ENCODE measurements at regions not wholly inside any gene's neighbourhood (a gene's known extent, or its start where the extent isn't known, plus 50 kb on each side); places are given as distances from the start of the nearest gene placed in this dataset.

DNA sequence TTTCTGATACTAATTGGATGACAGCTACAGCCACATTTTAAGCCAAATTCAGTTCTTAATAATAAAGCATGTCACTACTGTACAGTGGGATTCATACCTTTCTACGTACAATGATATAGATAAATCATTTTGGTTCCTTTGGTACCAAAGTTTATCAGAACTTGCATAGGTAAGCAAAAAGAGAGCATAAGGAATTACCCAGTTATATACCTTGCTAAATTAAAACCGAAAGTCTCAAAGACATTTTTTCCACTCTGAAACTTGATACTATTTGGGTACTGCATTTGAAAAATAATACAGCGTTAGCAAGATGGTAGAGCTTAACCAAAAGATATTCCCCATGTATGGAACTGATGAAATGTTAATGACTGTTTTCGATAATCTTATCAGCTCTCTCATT lies 400.9 kb upstream of the ADGRL3 start:
- Histone ChIP-seq H3K4me1 (no peaks in the 10 kb centered on the region), H3K27ac (no peak overlapping the region), H3K36me3 (no peaks in the 10 kb centered on the region), H3K27me3 (no peaks in the 10 kb centered on the region), H3K9me3 (no peaks in the 10 kb centered on the region), H3K4me3 (no peak overlapping the region)
- TF ChIP-seq, protein P1, sequence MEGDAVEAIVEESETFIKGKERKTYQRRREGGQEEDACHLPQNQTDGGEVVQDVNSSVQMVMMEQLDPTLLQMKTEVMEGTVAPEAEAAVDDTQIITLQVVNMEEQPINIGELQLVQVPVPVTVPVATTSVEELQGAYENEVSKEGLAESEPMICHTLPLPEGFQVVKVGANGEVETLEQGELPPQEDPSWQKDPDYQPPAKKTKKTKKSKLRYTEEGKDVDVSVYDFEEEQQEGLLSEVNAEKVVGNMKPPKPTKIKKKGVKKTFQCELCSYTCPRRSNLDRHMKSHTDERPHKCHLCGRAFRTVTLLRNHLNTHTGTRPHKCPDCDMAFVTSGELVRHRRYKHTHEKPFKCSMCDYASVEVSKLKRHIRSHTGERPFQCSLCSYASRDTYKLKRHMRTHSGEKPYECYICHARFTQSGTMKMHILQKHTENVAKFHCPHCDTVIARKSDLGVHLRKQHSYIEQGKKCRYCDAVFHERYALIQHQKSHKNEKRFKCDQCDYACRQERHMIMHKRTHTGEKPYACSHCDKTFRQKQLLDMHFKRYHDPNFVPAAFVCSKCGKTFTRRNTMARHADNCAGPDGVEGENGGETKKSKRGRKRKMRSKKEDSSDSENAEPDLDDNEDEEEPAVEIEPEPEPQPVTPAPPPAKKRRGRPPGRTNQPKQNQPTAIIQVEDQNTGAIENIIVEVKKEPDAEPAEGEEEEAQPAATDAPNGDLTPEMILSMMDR (IDR thresholded peaks at IDR 0.05): no peak
- no peak for TF ChIP-seq POLR2A (IDR thresholded peaks at IDR 0.05)
- no peak for DNase-seq

DNA sequence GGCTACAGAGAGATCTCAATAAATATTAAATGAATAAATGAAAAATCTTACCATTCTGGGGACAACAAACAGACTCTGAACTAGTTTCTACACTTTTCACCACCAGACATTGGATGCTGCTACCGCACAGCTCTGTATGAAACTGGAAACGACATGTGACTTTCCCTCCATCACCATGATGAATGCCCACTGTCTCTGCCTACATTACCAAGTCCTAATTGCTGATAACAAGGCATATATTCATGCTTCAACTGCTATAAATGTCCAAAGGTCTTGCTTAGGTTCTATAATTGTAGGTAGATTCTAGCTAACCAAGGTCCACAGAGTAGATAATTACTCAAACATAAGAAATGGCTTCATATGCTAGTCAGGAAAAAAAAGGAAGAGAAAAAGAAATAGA lies 399.4 kb upstream of the ADGRL3 start:
- Histone ChIP-seq H3K4me1 (no peaks in the 10 kb centered on the region), H3K36me3 (no peaks in the 10 kb centered on the region), H3K27me3 (no peaks in the 10 kb centered on the region), H3K27ac (no peak overlapping the region), H3K4me3 (no peak overlapping the region), H3K9me3 (no peaks in the 10 kb centered on the region)
- TF ChIP-seq POLR2A (IDR thresholded peaks at IDR 0.05): no peak
- TF ChIP-seq, protein P1 (IDR thresholded peaks at IDR 0.05): no peak
- no peak for DNase-seq

DNA sequence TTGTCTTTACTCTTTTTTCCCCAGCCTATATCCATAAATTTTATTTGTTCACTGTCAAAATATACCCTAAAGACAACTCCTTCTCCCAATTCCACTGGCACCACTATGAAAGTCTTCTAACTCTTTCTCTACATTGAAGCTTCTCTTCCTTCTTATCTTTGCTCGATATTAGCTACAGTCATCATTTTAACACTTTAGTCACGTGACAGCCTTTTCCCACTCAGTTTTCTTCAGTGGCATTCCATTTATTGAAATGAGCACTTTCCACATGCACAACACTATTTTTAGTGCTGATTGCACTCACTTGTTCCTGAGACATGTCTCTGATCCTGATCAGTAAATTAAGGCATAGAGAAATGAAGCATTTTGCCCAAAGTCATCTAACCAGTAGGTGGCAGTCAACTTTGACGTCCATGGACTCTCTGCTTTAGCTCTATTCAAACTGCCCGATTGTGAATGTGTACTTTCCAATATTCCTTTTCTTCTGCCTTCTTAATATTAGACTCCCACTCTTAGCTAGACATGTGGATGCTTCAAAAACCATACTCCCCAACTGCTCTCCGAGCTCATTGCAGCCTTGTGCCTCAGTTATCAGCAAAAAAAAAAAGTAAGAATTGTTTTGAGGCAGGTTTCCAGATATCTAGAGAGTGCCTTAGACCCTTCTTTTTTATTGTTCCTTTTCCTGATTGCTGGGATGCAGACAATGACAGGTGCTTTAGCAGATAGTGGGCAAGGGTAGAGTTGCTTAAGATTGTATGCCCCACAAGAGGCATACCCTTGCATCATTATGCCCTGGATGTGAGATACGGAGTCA lies 394.4 kb upstream of the ADGRL3 start:
- no peaks in the 10 kb centered on the region for H3K27me3 ChIP-seq
- no peaks in the 10 kb centered on the region for H3K4me1 ChIP-seq
- no peak overlapping the region for H3K27ac ChIP-seq
- H3K4me3 ChIP-seq: no peak overlapping the region
- no peaks in the 10 kb centered on the region for H3K36me3 ChIP-seq
- DNase-seq: no peak
- TF ChIP-seq, protein P1 (IDR thresholded peaks at IDR 0.05): peak in 4 of 6 experiments; percentile 26 to 46 (median 40)
- TF ChIP-seq POLR2A (IDR thresholded peaks at IDR 0.05): no peak
- H3K9me3 ChIP-seq: no peaks in the 10 kb centered on the region

DNA sequence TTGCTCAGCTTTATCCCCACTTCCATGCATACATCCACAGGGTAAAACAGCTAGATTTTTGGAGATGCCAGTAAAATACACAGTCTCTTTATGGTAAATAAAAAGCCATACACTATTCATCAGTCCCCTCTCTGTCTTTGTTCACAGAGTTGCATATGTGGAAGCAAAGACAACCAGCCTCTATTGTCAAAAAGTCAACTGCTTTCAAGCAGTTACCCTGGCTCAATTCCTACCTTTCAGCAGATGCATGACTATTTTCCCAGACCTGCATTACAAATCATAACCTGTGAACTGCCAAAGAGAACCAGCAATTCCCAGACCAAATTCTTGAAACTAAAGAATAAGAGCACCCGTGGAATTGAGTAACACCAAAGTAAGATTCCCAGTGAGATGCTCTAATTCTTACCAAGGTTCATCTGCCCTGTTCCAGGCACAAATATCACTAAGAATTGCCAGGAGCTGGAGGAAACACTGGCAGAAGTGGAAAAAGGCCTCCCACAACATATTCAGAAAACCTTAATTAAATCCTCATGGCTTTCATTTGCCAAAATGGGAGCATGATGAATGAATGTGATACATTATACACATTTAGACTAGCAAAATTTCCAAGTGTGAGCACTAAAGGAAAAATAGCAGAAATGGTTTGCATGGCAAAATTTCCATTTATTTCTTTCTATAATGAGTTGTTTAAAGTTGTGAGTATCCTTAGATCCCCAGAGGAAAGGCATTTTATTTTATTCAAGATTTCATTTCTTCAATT lies 391.2 kb upstream of the ADGRL3 start:
- Histone ChIP-seq H3K9me3 (no peaks in the 10 kb centered on the region), H3K36me3 (no peaks in the 10 kb centered on the region)

DNA sequence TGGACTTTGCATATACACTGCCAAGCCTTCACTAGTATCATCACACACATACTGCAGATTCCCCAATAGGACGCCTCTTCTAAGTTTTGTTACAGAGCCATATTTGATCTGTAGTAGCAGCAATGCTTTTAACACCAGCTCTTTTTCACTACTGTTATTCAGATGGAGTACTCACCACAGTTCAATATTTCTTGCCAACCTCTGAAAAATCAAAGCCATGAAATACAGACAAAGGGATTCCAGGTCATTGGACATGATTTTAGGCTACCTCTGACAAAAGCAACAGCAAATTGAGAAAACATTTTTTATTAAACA lies 390.7 kb upstream of the ADGRL3 start:
- Histone ChIP-seq H3K9me3 (no peaks in the 10 kb centered on the region), H3K4me3 (no peak overlapping the region), H3K27ac (no peak overlapping the region), H3K36me3 (no peaks in the 10 kb centered on the region), H3K27me3 (no peaks in the 10 kb centered on the region), H3K4me1 (no peaks in the 10 kb centered on the region)
- TF ChIP-seq, protein P1 (IDR thresholded peaks at IDR 0.05): no peak
- TF ChIP-seq POLR2A (IDR thresholded peaks at IDR 0.05): no peak
- DNase-seq: no peak

More for the DNA sequence above, 391.2 kb upstream of the ADGRL3 start:
- no peak for DNase-seq
- Histone ChIP-seq H3K4me3 (no peak overlapping the region), H3K27me3 (no peaks in the 10 kb centered on the region), H3K27ac (no peak overlapping the region), H3K4me1 (no peaks in the 10 kb centered on the region)
- TF ChIP-seq, protein P1 (IDR thresholded peaks at IDR 0.05): no peak
- TF ChIP-seq POLR2A (IDR thresholded peaks at IDR 0.05): no peak

Data from Peyer's patch (tissue), 4 donors.